ENCODE measurements at regions not wholly inside any gene's neighbourhood (a gene's known extent, or its start where the extent isn't known, plus 50 kb on each side); places are given as distances from the start of the nearest gene placed in this dataset.

DNA sequence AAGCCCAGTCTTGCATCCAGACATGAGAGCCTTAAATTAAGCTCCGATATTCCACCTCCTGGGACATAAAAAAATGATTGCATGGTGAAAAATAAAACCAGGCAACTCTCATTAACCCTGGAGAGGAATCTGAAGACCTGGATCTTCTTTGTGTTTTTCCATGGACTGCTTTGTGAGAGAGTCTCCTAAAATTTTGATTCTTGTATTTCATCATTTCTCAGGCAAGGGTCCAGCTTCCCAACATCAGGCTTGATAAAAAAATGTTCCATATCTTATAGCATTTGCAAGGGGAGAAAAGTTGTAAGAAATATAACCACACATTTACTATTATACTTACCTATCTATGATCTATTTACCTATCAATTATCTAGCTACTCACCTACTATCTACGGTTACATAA lies 327.5 kb upstream of the SPHKAP start:
- TF ChIP-seq POLR2A (IDR thresholded peaks at IDR 0.05) = no peak
- TF ChIP-seq, protein P1, sequence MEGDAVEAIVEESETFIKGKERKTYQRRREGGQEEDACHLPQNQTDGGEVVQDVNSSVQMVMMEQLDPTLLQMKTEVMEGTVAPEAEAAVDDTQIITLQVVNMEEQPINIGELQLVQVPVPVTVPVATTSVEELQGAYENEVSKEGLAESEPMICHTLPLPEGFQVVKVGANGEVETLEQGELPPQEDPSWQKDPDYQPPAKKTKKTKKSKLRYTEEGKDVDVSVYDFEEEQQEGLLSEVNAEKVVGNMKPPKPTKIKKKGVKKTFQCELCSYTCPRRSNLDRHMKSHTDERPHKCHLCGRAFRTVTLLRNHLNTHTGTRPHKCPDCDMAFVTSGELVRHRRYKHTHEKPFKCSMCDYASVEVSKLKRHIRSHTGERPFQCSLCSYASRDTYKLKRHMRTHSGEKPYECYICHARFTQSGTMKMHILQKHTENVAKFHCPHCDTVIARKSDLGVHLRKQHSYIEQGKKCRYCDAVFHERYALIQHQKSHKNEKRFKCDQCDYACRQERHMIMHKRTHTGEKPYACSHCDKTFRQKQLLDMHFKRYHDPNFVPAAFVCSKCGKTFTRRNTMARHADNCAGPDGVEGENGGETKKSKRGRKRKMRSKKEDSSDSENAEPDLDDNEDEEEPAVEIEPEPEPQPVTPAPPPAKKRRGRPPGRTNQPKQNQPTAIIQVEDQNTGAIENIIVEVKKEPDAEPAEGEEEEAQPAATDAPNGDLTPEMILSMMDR (IDR thresholded peaks at IDR 0.05) = no peak

Data from body of pancreas (tissue), 4 donors.